Epithelial cell of esophagus (primary cell): ENCODE measurements at regions not wholly inside any gene's neighbourhood (a gene's known extent, or its start where the extent isn't known, plus 50 kb on each side); places are given as distances from the start of the nearest gene placed in this dataset.

Experiments
- DNase-seq: peaks from one replicate; pipeline ENCODE4 v3.0.0; 2010; ENCODE audit warnings: low read depth
- H3K4me3 ChIP-seq: 2 replicates; pipeline ENCODE4 v1.5.1; 2011; ENCODE audit warnings: mild to moderate bottlenecking, low read length, control low read depth
- CTCF ChIP-seq: IDR thresholded peaks from 2 replicates; pipeline ENCODE4 v1.5.1; 2011; ENCODE audit warnings: low read depth, mild to moderate bottlenecking, low read length, control low read depth, inconsistent platforms; ENCODE audit not compliant: insufficient read depth; ENCODE audit errors: missing control alignments

GRCh38 chr16:64132190-64132589 lies 989.7 kb downstream of the CDH11 start:
- TF ChIP-seq CTCF, result no peak
- no peak overlapping the region for H3K4me3 ChIP-seq
- no peak for DNase-seq

- H3K4me3 ChIP-seq, result no peak overlapping the region
- TF ChIP-seq CTCF, result no peak
- DNase-seq, result no peak
Observed at GRCh38 chr16:64131423-64131822, 990.4 kb downstream of the CDH11 start.

- no peak overlapping the region for H3K4me3 ChIP-seq
- no peak for DNase-seq
- no peak for TF ChIP-seq CTCF
Observed at GRCh38 chr16:64130140-64130539, 991.7 kb downstream of the CDH11 start.

GRCh38 chr16:64122177-64122576 lies 999.7 kb downstream of the CDH11 start:
- no peak overlapping the region for H3K4me3 ChIP-seq
- no peak for DNase-seq
- no peak for TF ChIP-seq CTCF

- peak; percentile 65 for DNase-seq
- no peak overlapping the region for H3K4me3 ChIP-seq
- no peak for TF ChIP-seq CTCF
Observed at GRCh38 chr16:64121473-64121872, 1000.4 kb downstream of the CDH11 start.

- no peak overlapping the region for H3K4me3 ChIP-seq
- DNase-seq, result no peak
- no peak for TF ChIP-seq CTCF
Observed at GRCh38 chr16:64116151-64116550, 1005.7 kb downstream of the CDH11 start.

- no peak overlapping the region for H3K4me3 ChIP-seq
- DNase-seq, result no peak
- TF ChIP-seq CTCF, result no peak
Observed at GRCh38 chr16:64109241-64109640, 1012.6 kb downstream of the CDH11 start.
